NCI-H1417 (cell line): ENCODE measurements at regions not wholly inside any gene's neighbourhood (a gene's known extent, or its start where the extent isn't known, plus 50 kb on each side); places are given as distances from the start of the nearest gene placed in this dataset.
A peak's percentile ranks its signal among the peaks of the same experiment; 100 is the strongest.

Experiments
- DNase-seq, 3 experiments: peaks; one replicate each; lab custom pipeline; 2025; lab: John Stamatoyannopoulos, UW

- no peak for DNase-seq
Observed at GRCh38 chr17:77771587-77771986, 186.9 kb upstream of the TNRC6C start.

GRCh38 chr17:77771998-77772397 is 186.5 kb upstream of the TNRC6C start:
- no peak for DNase-seq

- DNase-seq = peak in 1 of 3 experiments; percentile 19
Observed at GRCh38 chr17:77772461-77772897, 186.0 kb upstream of the TNRC6C start.

GRCh38 chr17:77772899-77773358 is 185.6 kb upstream of the TNRC6C start:
- peak in 1 of 3 experiments; percentile 13 for DNase-seq

GRCh38 chr17:77774182-77774581 is 184.3 kb upstream of the TNRC6C start:
- no peak for DNase-seq

- DNase-seq = peak in 1 of 3 experiments; percentile 28
Observed at GRCh38 chr17:77778636-77779489, 179.6 kb upstream of the TNRC6C start.

GRCh38 chr17:77779711-77780539 is 178.6 kb upstream of the TNRC6C start:
- DNase-seq = no peak

- no peak for DNase-seq
Observed at GRCh38 chr17:77781536-77781935, 177.0 kb upstream of the TNRC6C start.

GRCh38 chr17:77782201-77782600 is 176.3 kb upstream of the TNRC6C start:
- peak in 1 of 3 experiments; percentile 54 for DNase-seq

GRCh38 chr17:77782611-77783010 is 175.9 kb upstream of the TNRC6C start:
- no peak for DNase-seq

GRCh38 chr17:77783991-77784820 is 174.3 kb upstream of the TNRC6C start:
- peak in 1 of 3 experiments; percentile 35 for DNase-seq

GRCh38 chr17:77785312-77785905 is 173.1 kb upstream of the TNRC6C start:
- DNase-seq = no peak

- DNase-seq = no peak
Observed at GRCh38 chr17:77786090-77786489, 172.4 kb upstream of the TNRC6C start.

- DNase-seq = peak; percentile 30 to 89 (median 64)
Observed at GRCh38 chr17:77786740-77787505, 171.6 kb upstream of the TNRC6C start.

- DNase-seq = peak in 2 of 3 experiments; percentile 46 to 69
Observed at GRCh38 chr17:77790143-77790829, 168.2 kb upstream of the TNRC6C start.

GRCh38 chr17:77792626-77793025 is 165.9 kb upstream of the TNRC6C start:
- DNase-seq = no peak

GRCh38 chr17:77793146-77793970 is 165.1 kb upstream of the TNRC6C start:
- no peak for DNase-seq

- DNase-seq = no peak
Observed at GRCh38 chr17:77793971-77794235, 164.6 kb upstream of the TNRC6C start.

GRCh38 chr17:77794846-77795245 is 163.7 kb upstream of the TNRC6C start:
- DNase-seq = no peak
